ENCODE measurements at regions not wholly inside any gene's neighbourhood (a gene's known extent, or its start where the extent isn't known, plus 50 kb on each side); places are given as distances from the start of the nearest gene placed in this dataset.

DNA sequence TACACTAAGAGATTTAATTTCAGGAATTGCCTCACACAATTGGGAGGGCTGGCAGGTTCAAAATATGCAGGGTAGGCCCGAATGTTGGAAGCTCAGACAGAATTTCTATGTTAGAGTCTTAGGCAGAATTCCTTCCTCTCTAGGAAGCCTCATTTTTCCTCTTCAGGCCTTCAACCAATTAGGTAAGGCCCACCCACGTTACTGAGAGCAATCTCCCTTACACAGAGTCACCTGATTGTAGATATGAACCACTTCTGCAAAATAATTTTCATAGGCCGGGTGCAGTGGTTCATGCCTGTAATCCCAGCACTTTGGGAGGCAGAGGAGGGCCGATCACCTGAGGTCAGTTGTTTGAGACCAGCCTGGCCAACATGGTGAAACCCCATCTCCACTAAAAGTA, 50.2 kb upstream of the HIVEP1 start:
- TF ChIP-seq, protein P1, sequence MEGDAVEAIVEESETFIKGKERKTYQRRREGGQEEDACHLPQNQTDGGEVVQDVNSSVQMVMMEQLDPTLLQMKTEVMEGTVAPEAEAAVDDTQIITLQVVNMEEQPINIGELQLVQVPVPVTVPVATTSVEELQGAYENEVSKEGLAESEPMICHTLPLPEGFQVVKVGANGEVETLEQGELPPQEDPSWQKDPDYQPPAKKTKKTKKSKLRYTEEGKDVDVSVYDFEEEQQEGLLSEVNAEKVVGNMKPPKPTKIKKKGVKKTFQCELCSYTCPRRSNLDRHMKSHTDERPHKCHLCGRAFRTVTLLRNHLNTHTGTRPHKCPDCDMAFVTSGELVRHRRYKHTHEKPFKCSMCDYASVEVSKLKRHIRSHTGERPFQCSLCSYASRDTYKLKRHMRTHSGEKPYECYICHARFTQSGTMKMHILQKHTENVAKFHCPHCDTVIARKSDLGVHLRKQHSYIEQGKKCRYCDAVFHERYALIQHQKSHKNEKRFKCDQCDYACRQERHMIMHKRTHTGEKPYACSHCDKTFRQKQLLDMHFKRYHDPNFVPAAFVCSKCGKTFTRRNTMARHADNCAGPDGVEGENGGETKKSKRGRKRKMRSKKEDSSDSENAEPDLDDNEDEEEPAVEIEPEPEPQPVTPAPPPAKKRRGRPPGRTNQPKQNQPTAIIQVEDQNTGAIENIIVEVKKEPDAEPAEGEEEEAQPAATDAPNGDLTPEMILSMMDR (IDR thresholded peaks at IDR 0.05; ENCODE audit: insufficient read depth, low read depth, low read length, missing control alignments), result no peak
- DNase-seq (ENCODE audit: low read depth), result no peak
- H3K4me3 ChIP-seq (ENCODE audit: low read length), result no peak overlapping the region

GRCh38 chr6:11960909-11961779, 51.0 kb upstream of the HIVEP1 start:
- DNase-seq (ENCODE audit: low read depth), result no peak
- TF ChIP-seq, protein P1 (IDR thresholded peaks at IDR 0.05; ENCODE audit: insufficient read depth, low read depth, low read length, missing control alignments), result no peak
- no peak overlapping the region for H3K4me3 ChIP-seq (ENCODE audit: low read length)

- no peak for DNase-seq (ENCODE audit: low read depth)
- TF ChIP-seq, protein P1 (IDR thresholded peaks at IDR 0.05; ENCODE audit: insufficient read depth, low read depth, low read length, missing control alignments), result no peak
- no peak overlapping the region for H3K4me3 ChIP-seq (ENCODE audit: low read length)
Observed at GRCh38 chr6:11956781-11957180, 55.3 kb upstream of the HIVEP1 start.

- DNase-seq (ENCODE audit: low read depth), result no peak
- TF ChIP-seq, protein P1 (IDR thresholded peaks at IDR 0.05; ENCODE audit: insufficient read depth, low read depth, low read length, missing control alignments), result no peak
- no peak overlapping the region for H3K4me3 ChIP-seq (ENCODE audit: low read length)
Observed at GRCh38 chr6:11953641-11954040, 58.5 kb upstream of the HIVEP1 start.

GRCh38 chr6:11952316-11952715, 59.8 kb upstream of the HIVEP1 start:
- TF ChIP-seq, protein P1 (IDR thresholded peaks at IDR 0.05; ENCODE audit: insufficient read depth, low read depth, low read length, missing control alignments), result no peak
- DNase-seq (ENCODE audit: low read depth), result no peak
- no peak overlapping the region for H3K4me3 ChIP-seq (ENCODE audit: low read length)

GRCh38 chr6:11951868-11952267, 60.2 kb upstream of the HIVEP1 start:
- H3K4me3 ChIP-seq (ENCODE audit: low read length), result no peak overlapping the region
- no peak for DNase-seq (ENCODE audit: low read depth)
- TF ChIP-seq, protein P1 (IDR thresholded peaks at IDR 0.05; ENCODE audit: insufficient read depth, low read depth, low read length, missing control alignments), result no peak

DNA sequence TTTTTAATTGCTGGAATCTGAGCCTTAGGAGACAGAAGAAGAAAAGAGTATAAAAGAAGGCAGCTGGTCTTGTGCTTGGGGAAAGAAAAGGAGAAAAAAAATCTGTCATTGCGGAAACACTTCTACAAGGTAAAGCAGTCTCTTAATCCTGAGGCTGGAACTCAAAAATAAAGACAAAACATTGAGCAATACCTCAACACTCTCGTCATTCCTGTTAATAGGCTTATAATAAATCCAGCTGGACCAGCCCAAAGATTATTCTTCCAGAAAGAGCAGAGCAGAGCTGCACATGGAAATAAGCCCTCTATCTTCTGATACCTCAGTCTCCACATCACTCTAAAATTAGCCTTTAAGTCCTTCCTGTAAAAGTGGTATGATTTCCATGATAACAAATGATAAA, 62.0 kb upstream of the HIVEP1 start:
- H3K4me3 ChIP-seq (ENCODE audit: low read length), result no peak overlapping the region
- DNase-seq (ENCODE audit: low read depth), result peak; percentile 50
- TF ChIP-seq, protein P1 (IDR thresholded peaks at IDR 0.05; ENCODE audit: insufficient read depth, low read depth, low read length, missing control alignments), result no peak
